Loucy (cell line): ENCODE measurements at regions not wholly inside any gene's neighbourhood (a gene's known extent, or its start where the extent isn't known, plus 50 kb on each side); places are given as distances from the start of the nearest gene placed in this dataset.

ENCODE experiments used
- CTCF ChIP-seq: fragments of 200-600 bp; sonication (generic); conservative IDR thresholded peaks from 2 replicates; pipeline ENCODE4 v1.5.1; 2014; ENCODE audit warnings: mild to moderate bottlenecking, antibody characterized with exemption, low read length
- EZH2phosphoT487 ChIP-seq: fragments of 200-600 bp; IDR thresholded peaks from 2 replicates; pipeline ENCODE4 v1.6.1; 2018; ENCODE audit warnings: antibody characterized with exemption, mild to moderate bottlenecking, moderate library complexity, borderline replicate concordance

GRCh38 chr13:106310291-106310865 lies 225.1 kb downstream of the EFNB2 start:
- TF ChIP-seq CTCF: no peak
- TF ChIP-seq EZH2phosphoT487: no peak
